ENCODE measurements at regions not wholly inside any gene's neighbourhood (a gene's known extent, or its start where the extent isn't known, plus 50 kb on each side); places are given as distances from the start of the nearest gene placed in this dataset.
"Not testable (repeated sequence)": the region's sequence is repeated elsewhere in the genome, so short reads cannot be mapped to it uniquely, and the experiment has no call there.

DNA sequence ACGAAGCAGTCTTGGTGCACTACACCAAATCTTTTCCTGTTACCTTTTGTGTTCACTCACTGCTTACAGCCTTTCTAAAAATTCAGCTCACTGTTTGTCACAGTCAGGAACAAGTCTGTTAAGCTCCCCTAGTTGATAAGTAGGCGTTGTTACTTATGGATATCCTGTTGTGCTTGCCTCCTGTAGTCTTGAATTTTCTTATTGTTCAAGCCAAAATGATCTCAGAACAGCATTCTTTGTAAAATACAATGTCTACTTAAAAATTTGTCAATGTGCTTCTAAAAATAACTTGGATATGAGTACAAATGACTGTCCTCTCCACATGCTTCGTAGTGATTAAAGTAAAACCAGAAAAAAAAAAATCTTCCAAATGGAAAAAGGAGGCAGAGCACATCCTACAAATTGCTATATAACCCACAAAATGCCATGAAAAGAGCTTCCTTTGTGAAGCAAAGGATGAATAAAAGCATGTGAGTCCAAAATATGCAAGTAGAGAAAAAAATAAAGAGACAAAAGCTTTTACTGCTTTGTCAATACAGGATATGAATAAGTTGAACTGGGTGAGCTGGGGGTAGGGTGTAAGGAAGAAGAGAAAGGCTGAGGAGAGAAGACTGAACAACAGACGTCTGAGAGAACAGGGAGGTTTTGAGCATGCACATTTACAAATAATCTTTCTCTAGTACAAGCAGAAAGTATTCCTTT lies 228.9 kb upstream of the ADGRL4 start:
- no peak for ATAC-seq
- Mint-ChIP-seq H3K9me3 (peaks cover 11% of the 10 kb centered on the region), H3K4me3 (no peak overlapping the region), H3K27ac (no peak overlapping the region), H3K36me3 (ENCODE audit: low read depth) (no peaks in the 10 kb centered on the region), H3K4me1 (no peaks in the 10 kb centered on the region), H3K27me3 (no peaks in the 10 kb centered on the region)
- DNase-seq: no peak

DNA sequence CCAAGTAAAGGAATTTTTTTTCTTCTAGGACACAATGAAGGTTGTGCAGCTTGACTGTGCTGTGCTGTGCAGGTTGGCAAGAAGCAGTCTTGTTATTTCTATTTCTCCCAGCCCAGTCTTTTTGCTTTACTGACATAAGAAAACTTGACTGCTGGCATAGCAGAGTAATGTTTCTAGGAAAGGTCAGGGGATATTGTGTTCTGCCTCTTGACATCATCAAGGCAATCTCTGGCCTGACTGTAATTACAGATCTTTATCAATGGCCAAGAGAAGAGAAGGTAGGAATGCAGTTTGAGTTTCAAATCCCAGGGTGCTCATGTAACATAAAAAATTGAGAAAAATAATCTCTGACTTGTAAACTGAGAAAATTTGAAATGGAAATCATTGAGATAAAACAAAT lies 226.3 kb upstream of the ADGRL4 start:
- Mint-ChIP-seq H3K27me3 (no peaks in the 10 kb centered on the region), H3K4me1 (no peaks in the 10 kb centered on the region), H3K27ac (no peak overlapping the region), H3K9me3 (peaks cover 8% of the 10 kb centered on the region), H3K36me3 (ENCODE audit: low read depth) (no peaks in the 10 kb centered on the region), H3K4me3 (no peak overlapping the region)
- no peak for DNase-seq
- no peak for ATAC-seq

- H3K4me3 Mint-ChIP-seq; H3K27me3 Mint-ChIP-seq; H3K9me3 Mint-ChIP-seq; H3K27ac Mint-ChIP-seq; DNase-seq; ATAC-seq; H3K36me3 Mint-ChIP-seq (ENCODE audit: low read depth); H3K4me1 Mint-ChIP-seq: not testable (repeated sequence)
Measured at GRCh38 chr1:79230751-79231150, 224.2 kb upstream of the ADGRL4 start.

DNA sequence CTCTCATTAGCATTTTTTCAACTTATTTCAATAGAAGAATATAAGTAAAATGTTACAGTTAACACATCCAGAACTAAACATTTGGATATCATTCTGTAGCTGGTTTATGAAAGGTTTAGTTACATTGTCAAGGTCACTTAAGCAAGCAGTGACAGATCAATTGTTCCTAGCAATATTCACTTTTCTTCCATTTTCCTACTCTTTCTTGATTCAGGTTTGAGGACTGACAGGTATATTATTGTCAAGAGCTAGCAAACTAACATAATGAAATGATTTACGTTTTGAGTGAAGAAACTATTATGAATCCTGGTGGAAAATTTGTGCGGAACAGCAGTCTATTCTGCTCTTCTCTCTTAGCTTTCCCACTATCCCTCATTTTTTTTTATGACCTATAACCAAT lies 220.4 kb upstream of the ADGRL4 start:
- ATAC-seq (no peak), DNase-seq (no peak)
- H3K4me1 Mint-ChIP-seq: no peaks in the 10 kb centered on the region
- no peaks in the 10 kb centered on the region for H3K36me3 Mint-ChIP-seq (ENCODE audit: low read depth)
- H3K4me3 Mint-ChIP-seq: no peak overlapping the region
- peaks cover 13% of the 10 kb centered on the region for H3K9me3 Mint-ChIP-seq
- H3K27ac Mint-ChIP-seq: no peak overlapping the region
- no peaks in the 10 kb centered on the region for H3K27me3 Mint-ChIP-seq

GRCh38 chr1:79224537-79224936 lies 218.0 kb upstream of the ADGRL4 start:
- Mint-ChIP-seq H3K36me3 (ENCODE audit: low read depth) (no peaks in the 10 kb centered on the region), H3K9me3 (peaks cover 17% of the 10 kb centered on the region), H3K27ac (no peak overlapping the region), H3K4me3 (no peak overlapping the region), H3K27me3 (no peaks in the 10 kb centered on the region), H3K4me1 (no peaks in the 10 kb centered on the region)
- no peak for DNase-seq
- no peak for ATAC-seq

GRCh38 chr1:79220509-79220908 lies 214.0 kb upstream of the ADGRL4 start:
- no peaks in the 10 kb centered on the region for H3K36me3 Mint-ChIP-seq (ENCODE audit: low read depth)

DNA sequence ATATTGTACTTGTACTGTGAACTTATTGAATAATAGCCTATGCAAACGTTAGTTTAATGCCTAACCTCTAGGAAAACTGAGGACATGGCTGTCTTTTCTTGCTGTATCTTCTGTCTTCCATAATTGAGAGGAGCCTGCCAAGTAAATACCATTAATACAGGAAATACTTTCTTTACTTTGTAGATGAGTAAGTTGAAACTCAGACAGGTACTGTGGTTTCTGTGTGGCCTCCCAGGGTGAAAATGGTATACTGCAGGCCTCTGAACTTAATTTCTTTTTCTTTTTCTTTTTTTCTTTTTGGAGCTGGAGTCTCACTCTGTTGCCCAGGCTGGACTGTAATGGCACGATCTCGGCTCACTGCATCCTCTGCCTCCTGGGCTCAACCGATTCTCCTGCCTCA lies 208.8 kb upstream of the ADGRL4 start:
- H3K36me3 Mint-ChIP-seq (ENCODE audit: low read depth): no peaks in the 10 kb centered on the region
- no peak overlapping the region for H3K27ac Mint-ChIP-seq
- no peaks in the 10 kb centered on the region for H3K27me3 Mint-ChIP-seq
- ATAC-seq (no peak), DNase-seq (no peak)
- H3K4me1 Mint-ChIP-seq: no peaks in the 10 kb centered on the region
- peaks cover 8% of the 10 kb centered on the region for H3K9me3 Mint-ChIP-seq
- no peak overlapping the region for H3K4me3 Mint-ChIP-seq

More at GRCh38 chr1:79220509-79220908, 214.0 kb upstream of the ADGRL4 start:
- no peak overlapping the region for H3K4me3 Mint-ChIP-seq
- H3K4me1 Mint-ChIP-seq: no peaks in the 10 kb centered on the region
- no peaks in the 10 kb centered on the region for H3K27me3 Mint-ChIP-seq
- no peak overlapping the region for H3K27ac Mint-ChIP-seq
- DNase-seq (no peak), ATAC-seq (no peak)
- peaks cover 8% of the 10 kb centered on the region for H3K9me3 Mint-ChIP-seq

DNA sequence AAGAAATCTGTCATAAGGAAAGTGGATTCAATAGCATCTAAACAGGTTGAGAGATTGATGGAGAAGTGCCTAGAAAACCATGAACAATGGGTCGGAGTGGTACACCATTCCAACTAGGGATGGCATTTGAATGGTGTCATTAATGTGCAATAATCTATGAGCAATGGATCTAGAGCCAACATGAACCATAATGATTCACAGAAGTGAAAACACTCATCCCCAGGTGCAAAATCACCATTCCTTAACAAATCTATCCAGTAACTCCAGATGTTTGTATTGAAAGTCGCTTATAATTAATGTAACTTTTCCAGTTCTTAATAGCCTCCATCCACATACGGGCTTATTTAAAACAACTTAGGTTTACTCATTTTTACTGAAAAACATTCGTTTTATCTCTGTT lies 201.3 kb upstream of the ADGRL4 start:
- Mint-ChIP-seq H3K36me3 (ENCODE audit: low read depth) (no peaks in the 10 kb centered on the region), H3K4me3 (no peak overlapping the region)

DNA sequence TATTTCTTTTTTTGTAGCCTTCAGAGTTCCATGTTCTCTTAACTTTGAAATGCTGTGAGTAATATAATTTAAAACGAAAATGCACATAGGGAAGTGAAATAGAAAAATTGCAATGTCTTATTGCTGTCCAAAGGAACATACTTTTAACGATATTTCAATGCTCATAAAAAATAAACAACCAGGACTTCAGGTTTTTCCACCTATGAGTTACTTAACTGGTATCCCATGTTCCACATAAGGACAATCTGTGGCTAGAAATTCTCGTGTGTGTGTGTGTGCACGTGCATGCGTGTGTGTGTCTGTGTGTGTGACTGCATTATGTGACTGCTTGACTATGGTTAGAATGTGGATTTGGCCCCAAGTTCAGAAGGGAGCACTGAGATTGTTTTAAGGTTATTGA lies 200.8 kb upstream of the ADGRL4 start:
- Mint-ChIP-seq H3K4me1 (no peaks in the 10 kb centered on the region), H3K27me3 (no peaks in the 10 kb centered on the region), H3K36me3 (ENCODE audit: low read depth) (no peaks in the 10 kb centered on the region), H3K27ac (no peak overlapping the region), H3K4me3 (no peak overlapping the region), H3K9me3 (peaks cover 8% of the 10 kb centered on the region)
- DNase-seq (no peak), ATAC-seq (no peak)

More for the DNA sequence above, 201.3 kb upstream of the ADGRL4 start:
- DNase-seq (no peak), ATAC-seq (no peak)
- Mint-ChIP-seq H3K4me1 (no peaks in the 10 kb centered on the region), H3K27ac (no peak overlapping the region), H3K27me3 (no peaks in the 10 kb centered on the region), H3K9me3 (peaks cover 8% of the 10 kb centered on the region)

GRCh38 chr1:79204779-79205479 lies 198.4 kb upstream of the ADGRL4 start:
- DNase-seq (no peak), ATAC-seq (no peak)

GRCh38 chr1:79198832-79199231 lies 192.3 kb upstream of the ADGRL4 start:
- no peaks in the 10 kb centered on the region for H3K36me3 Mint-ChIP-seq (ENCODE audit: low read depth)
- no peak overlapping the region for H3K4me3 Mint-ChIP-seq
- H3K27me3 Mint-ChIP-seq: no peaks in the 10 kb centered on the region
- H3K9me3 Mint-ChIP-seq: no peaks in the 10 kb centered on the region
- H3K4me1 Mint-ChIP-seq: no peaks in the 10 kb centered on the region
- no peak overlapping the region for H3K27ac Mint-ChIP-seq
- DNase-seq (no peak), ATAC-seq (no peak)

More at GRCh38 chr1:79204779-79205479, 198.4 kb upstream of the ADGRL4 start:
- no peaks in the 10 kb centered on the region for H3K9me3 Mint-ChIP-seq
- H3K27me3 Mint-ChIP-seq: no peaks in the 10 kb centered on the region
- no peaks in the 10 kb centered on the region for H3K36me3 Mint-ChIP-seq (ENCODE audit: low read depth)
- no peak overlapping the region for H3K27ac Mint-ChIP-seq
- H3K4me3 Mint-ChIP-seq: no peak overlapping the region
- no peaks in the 10 kb centered on the region for H3K4me1 Mint-ChIP-seq

GRCh38 chr1:79197421-79197820 lies 190.9 kb upstream of the ADGRL4 start:
- Mint-ChIP-seq H3K4me1 (no peaks in the 10 kb centered on the region), H3K36me3 (ENCODE audit: low read depth) (no peaks in the 10 kb centered on the region), H3K27me3 (no peaks in the 10 kb centered on the region), H3K9me3 (no peaks in the 10 kb centered on the region), H3K4me3 (no peak overlapping the region), H3K27ac (no peak overlapping the region)
- ATAC-seq: no peak
- no peak for DNase-seq

DNA sequence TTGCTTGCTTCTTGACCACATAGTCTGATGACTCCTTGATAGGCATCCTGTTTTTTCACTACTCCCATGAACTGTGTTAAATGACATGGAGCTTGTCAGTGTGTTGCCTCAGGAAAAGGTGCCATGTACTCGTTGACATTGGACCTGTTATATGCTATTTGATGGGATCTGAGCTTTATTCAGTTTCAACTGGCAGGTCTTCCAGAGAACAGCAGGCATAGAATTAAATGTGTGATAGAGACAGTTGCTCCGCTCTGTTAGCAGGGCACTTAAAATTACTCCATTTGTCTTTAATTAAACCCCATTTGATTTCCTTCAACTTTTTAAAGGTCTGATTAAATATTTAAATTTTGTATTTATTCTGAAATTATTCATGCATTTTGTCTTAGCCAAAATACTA lies 189.7 kb upstream of the ADGRL4 start:
- ATAC-seq: no peak
- DNase-seq: no peak
- Mint-ChIP-seq H3K27me3 (no peaks in the 10 kb centered on the region), H3K4me1 (no peaks in the 10 kb centered on the region), H3K36me3 (ENCODE audit: low read depth) (no peaks in the 10 kb centered on the region), H3K27ac (no peak overlapping the region), H3K9me3 (peaks cover 2% of the 10 kb centered on the region), H3K4me3 (no peak overlapping the region)

DNA sequence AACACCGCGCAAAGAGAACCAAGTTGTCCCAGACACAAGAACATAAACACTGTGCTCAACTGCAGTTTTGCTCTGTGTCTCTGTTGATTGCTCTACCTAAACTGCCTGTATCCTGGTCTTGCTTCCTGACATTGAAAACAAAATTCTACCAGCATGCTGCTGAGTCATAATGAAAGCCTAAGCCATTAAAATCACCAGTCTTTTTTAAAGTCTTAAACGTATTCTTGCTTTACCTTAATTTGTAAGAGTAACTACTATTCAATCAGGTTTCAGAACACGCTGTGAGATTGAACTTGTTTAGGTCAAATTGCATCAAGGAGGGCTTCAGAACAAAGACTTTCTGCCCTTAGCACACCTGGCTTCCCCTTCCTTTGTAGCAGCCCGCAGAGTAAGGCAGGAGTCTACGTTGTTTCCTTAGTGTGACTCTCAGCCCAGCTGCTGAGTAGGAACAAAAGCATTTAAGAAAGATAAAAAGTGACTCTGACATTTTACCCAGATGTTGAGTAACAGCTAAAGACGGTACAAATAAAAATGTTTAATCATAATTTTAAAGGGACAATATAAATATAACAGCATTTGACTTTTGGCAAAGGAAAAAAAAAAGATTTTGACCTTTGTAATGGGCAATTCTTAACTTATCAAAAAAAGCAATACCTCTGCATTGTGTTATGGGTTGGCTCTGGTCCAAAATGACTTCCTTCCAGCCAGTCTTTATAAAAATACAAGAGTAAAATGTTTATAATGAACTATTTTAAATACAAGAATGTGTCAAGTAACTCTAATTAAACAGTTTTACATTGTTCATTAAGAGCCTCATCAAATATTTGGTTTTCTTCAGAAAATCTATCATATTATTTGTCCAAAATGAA lies 186.9 kb upstream of the ADGRL4 start:
- Mint-ChIP-seq H3K9me3 (peaks cover 5% of the 10 kb centered on the region), H3K36me3 (ENCODE audit: low read depth) (no peaks in the 10 kb centered on the region), H3K4me1 (no peaks in the 10 kb centered on the region), H3K27me3 (no peaks in the 10 kb centered on the region), H3K4me3 (no peak overlapping the region), H3K27ac (no peak overlapping the region)
- no peak for DNase-seq
- no peak for ATAC-seq

DNA sequence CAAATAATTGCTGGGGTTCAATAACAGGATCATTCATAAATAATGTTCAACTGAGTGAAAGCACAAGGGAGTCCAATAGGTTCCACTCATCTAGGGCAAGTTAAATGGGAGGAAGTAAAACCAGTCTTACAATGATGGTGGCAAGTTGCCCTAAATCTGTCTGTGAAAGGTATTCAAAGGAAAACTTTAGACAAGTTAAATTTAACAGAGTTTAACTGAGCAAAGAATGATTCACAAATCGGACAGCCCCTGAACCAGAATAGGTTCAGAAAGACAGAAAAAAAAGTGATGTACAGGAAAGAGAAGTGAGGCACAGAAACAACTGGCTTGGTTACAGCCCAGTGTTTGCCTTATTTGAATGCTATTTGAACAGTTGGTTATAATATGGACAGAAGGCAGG lies 183.5 kb upstream of the ADGRL4 start:
- no peaks in the 10 kb centered on the region for H3K36me3 Mint-ChIP-seq (ENCODE audit: low read depth)
- H3K9me3 Mint-ChIP-seq: peaks cover 12% of the 10 kb centered on the region
- H3K4me1 Mint-ChIP-seq: no peaks in the 10 kb centered on the region
- no peak overlapping the region for H3K27ac Mint-ChIP-seq
- no peak overlapping the region for H3K4me3 Mint-ChIP-seq
- ATAC-seq (no peak), DNase-seq (no peak)
- H3K27me3 Mint-ChIP-seq: no peaks in the 10 kb centered on the region
